MCF 10A (cell line): ENCODE measurements at regions not wholly inside any gene's neighbourhood (a gene's known extent, or its start where the extent isn't known, plus 50 kb on each side); places are given as distances from the start of the nearest gene placed in this dataset.

Source experiments
- BruUV-seq: library from RNA; stranded (reverse); fragments of 400-500 nt; replicated peaks from 2 replicates; lab custom pipeline; 2021; lab: Mats Ljungman, UMichigan
- CTCF ChIA-PET: fragments of 300-600 bp; sonication (Branson Sonifier 250); formaldehyde crosslinking; extraction: SDS; loops from one replicate; lab custom pipeline; 2021; ENCODE audit warnings: antibody characterized with exemption, inconsistent platforms; lab: Yijun Ruan, JAX
- POLR2A ChIA-PET: fragments of 300-600, 350-650 bp; sonication (Branson Sonifier 250); formaldehyde crosslinking; extraction: SDS; loops from one replicate; lab custom pipeline; 2020; ENCODE audit warnings: antibody characterized with exemption, inconsistent platforms; lab: Yijun Ruan, JAX
- DNase-seq: peaks from one replicate; pipeline ENCODE4 v3.0.0-alpha.2; 2018; ENCODE audit not compliant: unreplicated experiment
- H3K27ac Mint-ChIP-seq: one replicate; pipeline ENCODE4 v1.8.0; 2022; ENCODE audit warnings: mild to moderate bottlenecking, low read depth, mixed read lengths; ENCODE audit not compliant: unreplicated experiment
- H3K27me3 Mint-ChIP-seq: one replicate; pipeline ENCODE4 v1.8.0; 2022; ENCODE audit warnings: mixed read lengths; ENCODE audit not compliant: insufficient read depth, unreplicated experiment
- H3K36me3 Mint-ChIP-seq: one replicate; pipeline ENCODE4 v1.8.0; 2022; ENCODE audit warnings: mild to moderate bottlenecking, moderate library complexity, mixed read lengths; ENCODE audit not compliant: insufficient read depth, unreplicated experiment
- H3K4me1 Mint-ChIP-seq: one replicate; pipeline ENCODE4 v1.8.0; 2022; ENCODE audit warnings: mixed read lengths; ENCODE audit not compliant: insufficient read depth, unreplicated experiment
- H3K4me3 Mint-ChIP-seq: one replicate; pipeline ENCODE4 v1.8.0; 2022; ENCODE audit warnings: mild to moderate bottlenecking, moderate library complexity, mixed read lengths; ENCODE audit not compliant: unreplicated experiment
- H3K9me3 Mint-ChIP-seq: one replicate; pipeline ENCODE4 v1.8.0; 2022; ENCODE audit warnings: mixed read lengths; ENCODE audit not compliant: unreplicated experiment
- CTCF ChIP-seq: fragments of 200-600 bp; IDR thresholded peaks from one replicate; pipeline ENCODE4 v1.8.0; 2022; ENCODE audit warnings: antibody characterized with exemption, mild to moderate bottlenecking; ENCODE audit not compliant: unreplicated experiment
- intact Hi-C: fragments of 100-400 bp; cut with micrococcal nuclease; formaldehyde crosslinking; loops from 2 replicates; pipeline ENCODE4 v1.14.1; 2022

- Mint-ChIP-seq H3K4me1 (peaks cover 22% of the 10 kb centered on the region), H3K27ac (no peak overlapping the region), H3K27me3 (no peaks in the 10 kb centered on the region), H3K36me3 (no peaks in the 10 kb centered on the region), H3K4me3 (no peak overlapping the region), H3K9me3 (no peaks in the 10 kb centered on the region)
- BruUV-seq = no TSS peak
- intact Hi-C loops = no loop called here
- CTCF ChIA-PET = interaction anchor here (0.7 to 1.8 kb wide), 2 partner anchors 11 to 714 kb away, joined by 3 to 7 read pairs; no protein-coding TSS in a partner anchor
- no peak for DNase-seq
- no peak for TF ChIP-seq CTCF
- POLR2A ChIA-PET = interaction anchor here (1.6 kb wide), 1 partner anchor 367 kb away, joined by 5 read pairs; the partner anchor contains the start of gene KITLG
These were observed 367.3 kb upstream of the KITLG start for GRCh38 chr12:88947486-88948043.

GRCh38 chr12:88946372-88946997, 366.2 kb upstream of the KITLG start:
- ChIA-PET POLR2A (interaction anchor here (0.6 to 1.6 kb wide), 4 partner anchors 8 to 366 kb away, joined by 3 to 6 read pairs (median 4); partner anchors contain the start of gene KITLG), CTCF (interaction anchor here (0.6 to 1.8 kb wide), 5 partner anchors 10 to 713 kb away, joined by 3 to 7 read pairs (median 5); no protein-coding TSS in a partner anchor)
- H3K27me3 Mint-ChIP-seq = no peaks in the 10 kb centered on the region
- intact Hi-C loops = no loop called here
- H3K36me3 Mint-ChIP-seq = no peaks in the 10 kb centered on the region
- peak; percentile 69 for DNase-seq
- no peak for TF ChIP-seq CTCF
- no peaks in the 10 kb centered on the region for H3K9me3 Mint-ChIP-seq
- no TSS peak for BruUV-seq
- H3K4me1 Mint-ChIP-seq = peaks cover 17% of the 10 kb centered on the region
- H3K27ac Mint-ChIP-seq = no peak overlapping the region
- no peak overlapping the region for H3K4me3 Mint-ChIP-seq

- no peak for TF ChIP-seq CTCF
- no peak for DNase-seq
- intact Hi-C loops = no loop called here
- Mint-ChIP-seq H3K9me3 (no peaks in the 10 kb centered on the region), H3K4me1 (peaks cover 17% of the 10 kb centered on the region), H3K4me3 (no peak overlapping the region), H3K27ac (no peak overlapping the region), H3K36me3 (no peaks in the 10 kb centered on the region), H3K27me3 (no peaks in the 10 kb centered on the region)
- ChIA-PET POLR2A (interaction anchor here (1.3 kb wide), 1 partner anchor 11 kb away, joined by 6 read pairs; no protein-coding TSS in a partner anchor), CTCF (no interaction called here)
- no TSS peak for BruUV-seq
These were observed 364.9 kb upstream of the KITLG start for GRCh38 chr12:88945051-88945732.

GRCh38 chr12:88944397-88944796, 364.1 kb upstream of the KITLG start:
- no TSS peak for BruUV-seq
- ChIA-PET POLR2A (interaction anchor here (0.6 to 1.6 kb wide), 5 partner anchors 9 to 348 kb away, joined by 3 to 6 read pairs (median 4); no protein-coding TSS in a partner anchor), CTCF (interaction anchor here (0.6 kb wide), 1 partner anchor 18 kb away, joined by 3 read pairs; no protein-coding TSS in a partner anchor)
- H3K9me3 Mint-ChIP-seq = no peaks in the 10 kb centered on the region
- H3K36me3 Mint-ChIP-seq = no peaks in the 10 kb centered on the region
- TF ChIP-seq CTCF = no peak
- H3K4me1 Mint-ChIP-seq = peaks cover 17% of the 10 kb centered on the region
- intact Hi-C loops = no loop called here
- peak; percentile 75 for DNase-seq
- no peaks in the 10 kb centered on the region for H3K27me3 Mint-ChIP-seq
- H3K4me3 Mint-ChIP-seq = no peak overlapping the region
- H3K27ac Mint-ChIP-seq = peak overlapping the region; percentile 67
